NCI-H187 treated with DMSO at 0.1 percent for 48 hours (cell line): ENCODE measurements at regions not wholly inside any gene's neighbourhood (a gene's known extent, or its start where the extent isn't known, plus 50 kb on each side); places are given as distances from the start of the nearest gene placed in this dataset.
"Not testable (repeated sequence)": the region's sequence is repeated elsewhere in the genome, so short reads cannot be mapped to it uniquely, and the experiment has no call there.

Experiments used
- DNase-seq: peaks from one replicate; lab custom pipeline; 2025; lab: John Stamatoyannopoulos, UW

GRCh38 chr3:166993015-166993630 is 387.0 kb downstream of the ZBBX start:
- no peak for DNase-seq

DNA sequence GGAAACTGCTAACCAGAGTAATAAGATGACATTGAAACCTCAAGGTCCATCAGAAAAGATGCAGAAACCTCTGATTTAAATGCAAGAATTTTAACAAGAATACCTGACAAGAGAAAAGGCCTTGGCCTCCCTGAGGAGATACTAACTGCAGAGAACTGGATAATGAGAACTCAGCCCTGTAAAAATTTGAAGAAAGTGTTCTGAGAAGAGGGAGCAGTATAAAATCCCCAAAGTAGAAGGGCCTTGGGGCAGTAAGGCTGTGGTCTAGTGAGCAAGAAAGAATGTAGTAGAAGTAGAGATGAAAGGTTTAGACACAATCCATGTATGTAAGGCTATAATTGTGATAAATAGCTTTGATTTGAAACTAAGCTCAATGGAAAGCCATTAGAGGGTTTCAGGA is 394.1 kb downstream of the ZBBX start:
- DNase-seq: no peak

DNA sequence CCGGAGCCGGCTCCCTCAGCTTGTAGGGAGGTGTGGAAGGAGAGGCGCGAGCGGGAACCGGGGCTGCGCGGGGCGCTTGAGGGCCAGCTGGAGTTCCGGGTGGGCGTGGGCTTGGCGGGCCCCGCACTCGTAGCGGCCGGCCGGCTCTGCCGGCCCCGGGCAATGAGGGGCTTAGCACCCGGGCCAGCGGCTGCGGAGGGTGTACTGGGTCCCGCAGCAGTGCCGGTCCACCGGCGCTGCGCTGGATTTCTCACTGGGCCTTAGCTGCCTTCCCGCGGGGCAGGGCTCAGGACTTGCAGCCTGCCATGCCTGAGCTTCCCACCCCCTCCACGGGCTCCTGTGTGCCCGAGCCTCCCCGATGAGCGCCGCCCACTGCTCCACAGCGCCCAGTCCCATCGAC is 404.3 kb downstream of the ZBBX start:
- not testable (repeated sequence) for DNase-seq

DNA sequence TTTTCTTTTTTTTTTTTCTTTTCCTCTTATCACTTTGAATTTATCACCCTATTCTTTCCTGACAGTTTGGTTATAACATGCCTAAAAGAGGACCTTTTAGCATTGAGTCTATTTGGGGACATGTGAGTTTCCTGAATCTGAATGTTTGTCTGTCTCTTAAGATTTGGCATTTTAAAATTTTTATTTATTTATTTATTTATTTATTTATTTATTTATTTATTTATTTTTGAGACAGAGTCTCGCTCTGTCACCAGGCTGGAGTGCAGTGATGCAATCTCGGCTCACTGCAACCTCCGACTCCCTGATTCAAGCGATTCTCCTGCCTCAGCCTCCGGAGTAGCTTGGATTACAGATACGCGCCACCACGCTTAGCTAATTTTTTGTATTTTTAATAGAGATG is 412.4 kb downstream of the ZBBX start:
- not testable (repeated sequence) for DNase-seq

DNA sequence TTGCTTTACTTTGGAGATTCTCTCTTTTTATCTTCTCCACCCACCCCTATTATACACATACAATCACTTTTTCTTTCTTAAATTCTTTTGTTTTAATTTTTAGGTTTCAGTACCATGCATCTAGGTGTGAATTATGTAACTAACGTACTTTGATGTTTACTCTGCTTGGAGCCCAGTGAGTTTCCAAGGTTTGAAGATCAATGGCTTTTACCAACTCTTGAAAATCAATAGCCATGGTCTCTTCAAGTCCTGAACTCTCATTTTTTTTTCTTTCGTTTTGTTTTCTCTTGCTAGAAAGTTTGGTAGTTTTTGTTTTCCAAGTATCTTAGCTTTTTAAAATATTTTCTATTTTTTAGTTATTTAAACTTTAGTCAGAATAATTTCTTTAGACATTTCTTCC is 417.2 kb downstream of the ZBBX start:
- no peak for DNase-seq

DNA sequence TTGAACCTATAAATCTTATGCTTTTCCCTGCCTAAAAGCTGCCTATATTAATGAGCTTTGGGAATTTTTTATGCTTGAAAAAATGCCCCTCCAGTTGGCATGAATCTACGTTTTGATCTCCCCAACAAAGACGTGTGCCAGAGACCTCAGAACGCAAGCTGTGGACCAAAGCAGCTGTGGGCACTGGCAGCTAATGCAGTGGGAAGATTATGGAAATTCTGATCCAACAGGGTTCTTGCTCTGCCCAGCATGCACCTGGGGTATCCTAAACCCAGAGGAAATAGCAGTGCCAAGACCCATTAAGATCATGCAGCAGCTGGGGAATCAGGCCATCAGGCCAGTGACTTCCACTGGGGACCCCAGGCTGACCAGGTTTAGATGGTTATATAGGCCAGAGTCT is 423.0 kb downstream of the ZBBX start:
- DNase-seq: no peak

GRCh38 chr3:166955201-166955939 is 424.7 kb downstream of the ZBBX start:
- no peak for DNase-seq

DNA sequence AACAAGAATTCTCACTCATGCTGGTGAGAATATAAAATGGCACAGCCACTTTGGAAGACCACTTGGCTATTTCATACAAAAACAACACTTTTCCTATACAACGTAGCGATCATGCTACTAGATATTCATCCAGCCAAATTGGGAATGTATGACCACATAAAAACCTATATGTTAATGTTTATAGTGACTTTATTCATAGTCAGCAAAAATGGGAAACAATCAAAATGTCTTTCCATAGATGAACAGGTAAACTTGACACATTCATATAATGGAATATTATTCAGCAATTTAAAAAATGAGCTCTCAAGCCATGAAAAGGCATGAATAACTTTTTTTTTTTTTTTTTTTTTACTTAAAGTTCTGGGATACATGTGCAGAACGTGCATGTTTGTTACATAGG is 445.2 kb downstream of the ZBBX start:
- no peak for DNase-seq

DNA sequence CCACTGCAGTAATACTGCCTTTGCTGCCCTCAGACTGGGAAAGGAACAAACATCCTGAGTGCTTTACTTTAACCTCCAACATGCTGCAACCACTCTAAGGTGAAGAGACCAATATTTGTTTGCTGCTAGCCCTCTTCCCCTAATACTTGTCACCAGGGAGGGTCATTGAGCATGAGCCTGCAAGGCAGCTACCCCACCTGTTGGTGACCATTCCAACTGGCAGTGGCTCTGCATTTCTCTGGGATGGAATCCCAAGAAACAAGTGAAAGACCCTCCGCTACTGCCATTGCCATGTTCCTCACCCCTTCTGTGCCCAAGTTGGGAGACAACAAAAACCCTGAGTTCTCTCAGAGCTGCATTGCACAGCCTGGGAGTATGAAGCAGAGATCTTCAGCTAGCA is 462.7 kb downstream of the ZBBX start:
- no peak for DNase-seq

DNA sequence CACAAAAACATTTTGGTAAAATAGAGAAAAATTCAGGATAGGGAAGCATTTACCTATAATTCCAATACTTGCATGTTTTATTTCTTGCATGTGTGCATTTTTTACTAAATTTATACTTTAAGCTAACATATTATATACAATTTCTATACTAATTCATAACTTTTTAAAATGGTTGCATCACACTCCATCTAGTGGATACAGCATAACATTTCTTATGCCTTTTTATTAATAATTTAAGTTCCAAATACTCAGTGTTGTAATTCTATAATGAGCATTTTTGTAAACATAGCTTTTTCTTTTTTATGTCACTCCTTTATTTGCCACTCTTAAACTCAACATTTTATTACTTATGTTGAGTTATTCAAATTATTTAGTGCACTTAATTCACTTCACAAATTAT is 477.7 kb downstream of the ZBBX start:
- DNase-seq: no peak

- DNase-seq: no peak
These were observed 479.1 kb downstream of the ZBBX start for GRCh38 chr3:166900866-166901577.

DNA sequence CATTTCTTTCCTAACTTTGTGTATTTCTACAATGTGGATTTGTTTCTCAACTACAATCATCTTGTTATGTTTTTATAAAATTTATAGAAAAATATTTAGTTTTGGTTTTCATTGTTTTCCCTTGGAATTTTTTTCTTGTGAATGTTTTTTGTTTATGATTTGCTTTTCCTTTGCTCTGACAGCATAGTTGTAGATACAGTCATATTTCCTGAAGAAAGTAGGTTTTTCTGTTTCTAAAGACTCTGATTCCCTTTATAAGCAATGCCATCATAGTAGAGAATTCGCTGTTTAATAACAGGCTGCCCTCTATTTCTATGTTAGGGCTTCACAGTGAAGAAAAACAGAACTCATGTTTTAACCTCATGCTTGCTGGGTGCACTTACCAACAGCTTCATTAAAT is 482.3 kb downstream of the ZBBX start:
- DNase-seq: no peak

GRCh38 chr3:166889241-166889640 is 490.9 kb downstream of the ZBBX start:
- DNase-seq: no peak

GRCh38 chr3:166879661-166880060 is 500.4 kb downstream of the ZBBX start:
- DNase-seq: no peak

GRCh38 chr3:166877971-166878370 is 502.1 kb downstream of the ZBBX start:
- DNase-seq: no peak

- DNase-seq: no peak
These were observed 515.3 kb downstream of the ZBBX start for GRCh38 chr3:166864473-166865467.

DNA sequence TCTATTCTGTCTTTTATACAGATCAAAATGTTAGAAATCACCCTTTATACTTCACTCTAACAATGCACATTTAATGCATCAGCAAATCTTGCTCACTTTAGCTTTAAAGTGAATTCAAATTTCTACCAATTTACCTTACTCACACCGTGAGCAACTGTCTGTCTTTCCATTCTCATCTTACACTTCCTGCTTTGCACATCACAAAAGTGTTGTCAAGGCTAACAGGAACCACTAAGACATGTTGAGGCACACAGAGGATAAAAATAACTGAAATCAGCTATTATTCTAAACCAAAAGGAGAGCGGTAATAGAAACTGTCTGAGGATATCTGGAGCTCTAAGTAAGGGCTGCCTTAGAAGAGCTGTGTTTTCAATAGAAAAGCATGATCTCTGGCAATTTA is 519.9 kb downstream of the ZBBX start:
- DNase-seq: no peak

- DNase-seq: no peak
These were observed 535.8 kb downstream of the ZBBX start for GRCh38 chr3:166844329-166844728.

GRCh38 chr3:166842784-166843183 is 537.3 kb downstream of the ZBBX start:
- not testable (repeated sequence) for DNase-seq

DNA sequence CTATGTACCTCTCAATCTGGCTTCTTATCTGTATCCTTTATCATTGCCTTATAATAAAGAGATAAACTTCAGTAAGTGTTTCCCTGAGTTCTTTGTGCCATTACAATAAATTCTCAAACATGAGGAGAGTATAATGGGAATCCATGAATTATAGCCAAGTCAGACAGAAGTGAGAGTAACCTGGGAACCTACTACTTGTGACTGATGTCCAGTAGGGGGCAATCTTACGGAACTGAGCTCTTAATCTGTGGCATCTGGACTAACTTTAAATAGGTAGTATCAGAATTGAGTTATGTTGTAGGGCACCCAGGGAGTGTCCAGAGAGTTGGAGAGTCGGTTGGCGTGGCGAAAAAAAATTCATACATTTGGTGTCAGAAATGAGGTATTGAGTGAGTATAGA is 542.6 kb downstream of the ZBBX start:
- no peak for DNase-seq

DNA sequence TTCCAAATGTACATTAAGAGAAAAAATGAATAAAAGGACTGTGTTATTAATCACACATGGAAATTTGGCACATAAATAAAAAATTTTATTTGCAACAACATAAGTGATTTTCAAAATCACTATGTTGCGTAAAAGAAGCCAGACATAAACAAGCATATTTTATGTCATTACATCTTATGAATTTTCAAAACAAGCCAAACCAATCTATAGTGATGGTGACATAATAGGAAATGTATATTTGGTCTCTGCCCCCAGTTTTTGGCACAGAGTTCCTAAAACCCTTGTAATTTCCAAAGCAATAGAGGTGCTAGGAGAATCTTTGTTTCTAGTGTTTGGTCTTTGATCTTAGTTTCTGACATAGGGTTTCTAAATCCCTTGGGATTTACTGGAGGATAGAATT is 543.3 kb downstream of the ZBBX start:
- no peak for DNase-seq

- no peak for DNase-seq
These were observed 550.2 kb downstream of the ZBBX start for GRCh38 chr3:166829896-166830295.
